Astrocyte of the spinal cord (primary cell): ENCODE measurements at regions not wholly inside any gene's neighbourhood (a gene's known extent, or its start where the extent isn't known, plus 50 kb on each side); places are given as distances from the start of the nearest gene placed in this dataset.

Source experiments
- DNase-seq: peaks from one replicate; pipeline ENCODE4 v3.0.0; 2011; ENCODE audit warnings: low read depth, low spot score
- H3K4me3 ChIP-seq: 2 replicates; pipeline ENCODE4 v1.5.1; 2011; ENCODE audit warnings: low read depth, mild to moderate bottlenecking, low read length, moderate library complexity
- in situ Hi-C: cut with HindIII; loops from 2 replicates; pipeline ENCODE4 v1.10.0; 2017; ENCODE audit warnings: low sequenced_read_pairs
- TF ChIP-seq, protein P1 (sequence below): IDR thresholded peaks from 2 replicates; pipeline ENCODE4 v1.5.1; 2012; ENCODE audit warnings: low read depth, mild to moderate bottlenecking, low read length, inconsistent platforms

DNA sequence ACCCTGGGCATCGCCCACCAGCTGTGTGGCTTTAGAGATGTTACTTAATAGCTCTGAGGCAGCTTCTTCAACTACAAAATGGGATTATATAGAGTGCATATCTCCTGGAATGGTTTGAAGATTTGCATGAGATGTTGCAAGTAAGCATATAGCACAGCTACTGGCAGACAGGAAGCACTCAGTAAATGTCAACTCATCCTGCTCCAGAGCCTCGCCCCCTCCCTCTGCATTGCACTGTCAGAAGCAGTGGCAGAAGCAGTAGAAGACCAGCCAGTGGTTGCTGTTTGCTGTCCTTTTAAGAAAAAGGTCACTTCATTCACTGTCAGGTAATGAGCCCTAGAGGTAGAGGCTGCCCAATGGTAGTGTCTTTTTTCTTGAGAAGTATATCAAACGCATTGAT lies 180.0 kb upstream of the GHITM start:
- no peak for DNase-seq
- no peak overlapping the region for H3K4me3 ChIP-seq
- in situ Hi-C loops = no loop called here
- TF ChIP-seq, protein P1, sequence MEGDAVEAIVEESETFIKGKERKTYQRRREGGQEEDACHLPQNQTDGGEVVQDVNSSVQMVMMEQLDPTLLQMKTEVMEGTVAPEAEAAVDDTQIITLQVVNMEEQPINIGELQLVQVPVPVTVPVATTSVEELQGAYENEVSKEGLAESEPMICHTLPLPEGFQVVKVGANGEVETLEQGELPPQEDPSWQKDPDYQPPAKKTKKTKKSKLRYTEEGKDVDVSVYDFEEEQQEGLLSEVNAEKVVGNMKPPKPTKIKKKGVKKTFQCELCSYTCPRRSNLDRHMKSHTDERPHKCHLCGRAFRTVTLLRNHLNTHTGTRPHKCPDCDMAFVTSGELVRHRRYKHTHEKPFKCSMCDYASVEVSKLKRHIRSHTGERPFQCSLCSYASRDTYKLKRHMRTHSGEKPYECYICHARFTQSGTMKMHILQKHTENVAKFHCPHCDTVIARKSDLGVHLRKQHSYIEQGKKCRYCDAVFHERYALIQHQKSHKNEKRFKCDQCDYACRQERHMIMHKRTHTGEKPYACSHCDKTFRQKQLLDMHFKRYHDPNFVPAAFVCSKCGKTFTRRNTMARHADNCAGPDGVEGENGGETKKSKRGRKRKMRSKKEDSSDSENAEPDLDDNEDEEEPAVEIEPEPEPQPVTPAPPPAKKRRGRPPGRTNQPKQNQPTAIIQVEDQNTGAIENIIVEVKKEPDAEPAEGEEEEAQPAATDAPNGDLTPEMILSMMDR = no peak

DNA sequence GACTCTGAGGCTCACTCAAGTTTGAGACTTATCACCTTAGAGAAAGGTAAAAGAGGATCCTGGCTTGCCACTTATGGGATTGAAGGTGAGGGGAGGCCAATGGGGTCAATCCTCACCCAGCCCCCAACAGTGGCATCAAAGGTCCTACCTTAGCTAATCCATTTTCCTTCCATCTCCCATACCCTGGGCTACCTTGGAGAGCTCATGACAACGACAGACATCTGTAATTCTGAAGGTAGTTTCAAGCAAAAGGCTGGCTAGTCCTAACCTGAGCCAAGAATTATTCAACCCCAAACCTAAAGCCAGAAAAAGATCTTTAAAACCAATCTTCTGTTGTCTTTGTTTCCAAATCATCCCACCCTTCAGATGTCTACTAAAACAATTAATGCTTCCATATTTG lies 179.2 kb upstream of the GHITM start:
- no peak for DNase-seq
- in situ Hi-C loops = no loop called here
- H3K4me3 ChIP-seq = no peak overlapping the region
- TF ChIP-seq, protein P1 = no peak

DNA sequence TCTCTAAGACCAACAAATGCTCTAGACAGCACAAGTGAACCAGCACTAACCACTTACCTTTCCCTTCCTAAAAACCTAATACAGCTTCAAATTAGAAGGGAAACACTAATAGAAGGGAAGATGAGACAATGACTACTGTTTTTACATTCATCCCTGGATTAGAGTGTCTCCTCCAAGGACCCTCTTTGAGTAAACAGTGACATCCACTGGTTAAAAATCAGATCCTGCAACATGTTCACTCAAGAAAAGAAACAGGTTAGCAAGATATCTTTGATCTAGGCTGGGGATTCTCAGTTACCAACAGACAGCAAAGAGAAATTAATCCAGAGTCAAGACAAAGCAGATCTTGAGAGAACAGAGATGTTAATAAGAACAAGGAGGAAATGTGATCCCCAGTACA lies 177.7 kb upstream of the GHITM start:
- in situ Hi-C loops = no loop called here
- no peak overlapping the region for H3K4me3 ChIP-seq
- TF ChIP-seq, protein P1 = no peak
- DNase-seq = no peak

DNA sequence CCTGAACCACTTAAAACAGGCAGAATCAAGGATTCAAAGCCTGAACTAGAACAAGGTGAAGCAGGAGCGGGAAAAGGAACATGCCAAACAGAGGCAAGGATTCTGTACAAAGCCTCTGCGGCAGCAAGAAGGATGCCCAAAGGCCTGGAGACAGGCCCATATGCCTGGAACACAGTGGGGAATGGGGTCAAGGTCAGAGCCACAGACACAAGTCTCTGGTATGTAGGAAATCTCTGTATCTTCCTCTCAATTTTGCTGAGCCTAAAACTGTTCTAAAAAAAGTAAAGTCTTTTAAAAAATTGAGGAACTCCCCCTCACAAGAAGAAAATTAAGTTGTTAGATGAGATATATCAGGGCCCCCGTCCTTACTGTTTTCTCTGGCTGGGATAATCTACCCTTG lies 175.9 kb upstream of the GHITM start:
- no peak for DNase-seq
- no peak overlapping the region for H3K4me3 ChIP-seq
- TF ChIP-seq, protein P1 = no peak
- in situ Hi-C loops = no loop called here

DNA sequence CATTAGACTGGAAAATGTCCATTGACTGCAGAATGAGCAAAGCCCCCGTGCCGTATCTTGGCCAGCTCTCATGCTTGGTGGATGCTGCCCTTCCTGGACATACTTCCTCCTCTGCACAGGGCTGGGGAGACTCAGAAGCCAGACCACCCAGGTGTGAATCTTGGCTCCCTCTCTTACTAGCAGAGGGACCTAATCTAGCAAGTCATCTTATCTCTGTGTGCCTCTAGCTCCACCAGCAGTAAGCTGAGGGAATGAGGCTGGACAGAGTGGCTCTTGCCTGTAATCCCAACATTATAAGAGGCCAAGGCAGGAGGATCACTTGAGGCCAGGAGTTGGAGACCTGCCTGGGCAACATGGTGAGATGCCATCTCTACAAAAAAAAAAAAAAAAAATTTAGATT lies 173.8 kb upstream of the GHITM start:
- TF ChIP-seq, protein P1 = no peak
- DNase-seq = no peak
- in situ Hi-C loops = no loop called here
- H3K4me3 ChIP-seq = no peak overlapping the region

DNA sequence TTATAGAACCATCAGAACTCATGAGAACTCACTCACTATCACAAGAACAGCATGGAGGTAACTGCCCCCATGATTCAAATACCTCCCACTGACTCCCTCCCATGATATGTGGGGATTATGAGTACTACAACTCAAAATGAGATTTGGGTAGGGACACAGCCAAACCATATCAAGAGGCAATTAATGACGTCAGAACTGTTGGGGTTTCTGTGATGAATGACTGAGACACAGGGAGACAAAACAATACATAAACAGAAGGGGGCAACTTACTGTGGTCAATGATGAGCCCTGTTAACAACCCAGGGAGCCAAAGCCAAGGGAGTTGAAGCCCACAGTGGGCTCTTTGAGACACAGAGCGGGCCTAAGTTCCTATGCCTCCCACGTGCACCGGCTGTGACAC lies 171.3 kb upstream of the GHITM start:
- in situ Hi-C loops = no loop called here
- no peak for DNase-seq

More for the DNA sequence above, 171.3 kb upstream of the GHITM start:
- H3K4me3 ChIP-seq = no peak overlapping the region
- TF ChIP-seq, protein P1 = no peak
